ENCODE measurements at regions not wholly inside any gene's neighbourhood (a gene's known extent, or its start where the extent isn't known, plus 50 kb on each side); places are given as distances from the start of the nearest gene placed in this dataset.

- peaks cover 5% of the 10 kb centered on the region for H3K27me3 Mint-ChIP-seq (ENCODE audit: unreplicated experiment)
- no peak for DNase-seq (ENCODE audit: low spot score)
- TF ChIP-seq CTCF (IDR thresholded peaks at IDR 0.05; ENCODE audit: unreplicated experiment): no peak
- H3K4me1 Mint-ChIP-seq (ENCODE audit: unreplicated experiment): peaks cover 8% of the 10 kb centered on the region
- no peaks in the 10 kb centered on the region for H3K9me3 Mint-ChIP-seq (ENCODE audit: unreplicated experiment)
- no peak overlapping the region for H3K4me3 Mint-ChIP-seq (ENCODE audit: unreplicated experiment)
- H3K27ac Mint-ChIP-seq (ENCODE audit: unreplicated experiment): no peak overlapping the region
- H3K36me3 Mint-ChIP-seq (ENCODE audit: low read depth, unreplicated experiment): no peaks in the 10 kb centered on the region
These were observed 531.9 kb downstream of the QKI start for GRCh38 chr6:163946437-163946836.

GRCh38 chr6:163945808-163946207 lies 531.3 kb downstream of the QKI start:
- peaks cover 5% of the 10 kb centered on the region for H3K27me3 Mint-ChIP-seq (ENCODE audit: unreplicated experiment)
- TF ChIP-seq CTCF (IDR thresholded peaks at IDR 0.05; ENCODE audit: unreplicated experiment): no peak
- H3K4me1 Mint-ChIP-seq (ENCODE audit: unreplicated experiment): peaks cover 8% of the 10 kb centered on the region
- no peaks in the 10 kb centered on the region for H3K36me3 Mint-ChIP-seq (ENCODE audit: low read depth, unreplicated experiment)
- DNase-seq (ENCODE audit: low spot score): no peak
- no peaks in the 10 kb centered on the region for H3K9me3 Mint-ChIP-seq (ENCODE audit: unreplicated experiment)
- H3K27ac Mint-ChIP-seq (ENCODE audit: unreplicated experiment): no peak overlapping the region
- no peak overlapping the region for H3K4me3 Mint-ChIP-seq (ENCODE audit: unreplicated experiment)

GRCh38 chr6:163944897-163945296 lies 530.4 kb downstream of the QKI start:
- H3K27ac Mint-ChIP-seq (ENCODE audit: unreplicated experiment): no peak overlapping the region

GRCh38 chr6:163943607-163944385 lies 529.3 kb downstream of the QKI start:
- peaks cover 9% of the 10 kb centered on the region for H3K27me3 Mint-ChIP-seq (ENCODE audit: unreplicated experiment)
- H3K4me3 Mint-ChIP-seq (ENCODE audit: unreplicated experiment): peak overlapping the region; percentile 76
- no peak for TF ChIP-seq CTCF (IDR thresholded peaks at IDR 0.05; ENCODE audit: unreplicated experiment)
- DNase-seq (ENCODE audit: low spot score): peak; percentile 52
- H3K36me3 Mint-ChIP-seq (ENCODE audit: low read depth, unreplicated experiment): no peaks in the 10 kb centered on the region
- peak overlapping the region; percentile 89 for H3K27ac Mint-ChIP-seq (ENCODE audit: unreplicated experiment)
- H3K4me1 Mint-ChIP-seq (ENCODE audit: unreplicated experiment): peaks cover 13% of the 10 kb centered on the region
- H3K9me3 Mint-ChIP-seq (ENCODE audit: unreplicated experiment): no peaks in the 10 kb centered on the region

More at GRCh38 chr6:163944897-163945296, 530.4 kb downstream of the QKI start:
- DNase-seq (ENCODE audit: low spot score): no peak
- Mint-ChIP-seq H3K9me3 (ENCODE audit: unreplicated experiment) (no peaks in the 10 kb centered on the region), H3K4me1 (ENCODE audit: unreplicated experiment) (peaks cover 13% of the 10 kb centered on the region), H3K27me3 (ENCODE audit: unreplicated experiment) (peaks cover 6% of the 10 kb centered on the region), H3K36me3 (ENCODE audit: low read depth, unreplicated experiment) (no peaks in the 10 kb centered on the region), H3K4me3 (ENCODE audit: unreplicated experiment) (no peak overlapping the region)
- no peak for TF ChIP-seq CTCF (IDR thresholded peaks at IDR 0.05; ENCODE audit: unreplicated experiment)

GRCh38 chr6:163942790-163943189 lies 528.3 kb downstream of the QKI start:
- H3K27me3 Mint-ChIP-seq (ENCODE audit: unreplicated experiment): peaks cover 5% of the 10 kb centered on the region
- no peaks in the 10 kb centered on the region for H3K36me3 Mint-ChIP-seq (ENCODE audit: low read depth, unreplicated experiment)
- peaks cover 13% of the 10 kb centered on the region for H3K4me1 Mint-ChIP-seq (ENCODE audit: unreplicated experiment)
- TF ChIP-seq CTCF (IDR thresholded peaks at IDR 0.05; ENCODE audit: unreplicated experiment): no peak
- no peaks in the 10 kb centered on the region for H3K9me3 Mint-ChIP-seq (ENCODE audit: unreplicated experiment)
- no peak for DNase-seq (ENCODE audit: low spot score)
- H3K4me3 Mint-ChIP-seq (ENCODE audit: unreplicated experiment): no peak overlapping the region
- H3K27ac Mint-ChIP-seq (ENCODE audit: unreplicated experiment): no peak overlapping the region
